ENCODE measurements at regions not wholly inside any gene's neighbourhood (a gene's known extent, or its start where the extent isn't known, plus 50 kb on each side); places are given as distances from the start of the nearest gene placed in this dataset.
"Not testable (repeated sequence)": the region's sequence is repeated elsewhere in the genome, so short reads cannot be mapped to it uniquely, and the experiment has no call there.

- no peak overlapping the region for H3K4me3 ChIP-seq (ENCODE audit: low read length)
- no peaks in the 10 kb centered on the region for H3K27me3 ChIP-seq (replicated peaks; ENCODE audit: control insufficient read depth, insufficient read depth, low read length)
- peaks cover 44% of the 10 kb centered on the region for H3K9me3 ChIP-seq (ENCODE audit: control insufficient read depth, low read length)
- H3K36me3 ChIP-seq (ENCODE audit: control insufficient read depth, insufficient read depth, low read length, severe bottlenecking) = no peaks in the 10 kb centered on the region
- no peak overlapping the region for H3K9ac ChIP-seq (ENCODE audit: low read length)
- H3K4me1 ChIP-seq (ENCODE audit: control insufficient read depth, insufficient read depth, low read length) = no peaks in the 10 kb centered on the region
- DNase-seq (ENCODE audit: low read depth) = no peak
Measured at GRCh38 chr15:95690631-95691340, 639.7 kb upstream of the NR2F2 start.

GRCh38 chr15:95693917-95694316 is 636.6 kb upstream of the NR2F2 start:
- H3K9me3 ChIP-seq (ENCODE audit: control insufficient read depth, low read length) = peaks cover 62% of the 10 kb centered on the region
- no peaks in the 10 kb centered on the region for H3K36me3 ChIP-seq (ENCODE audit: control insufficient read depth, insufficient read depth, low read length, severe bottlenecking)
- no peaks in the 10 kb centered on the region for H3K27me3 ChIP-seq (replicated peaks; ENCODE audit: control insufficient read depth, insufficient read depth, low read length)
- peak; percentile 17 for DNase-seq (ENCODE audit: low read depth)
- no peak overlapping the region for H3K9ac ChIP-seq (ENCODE audit: low read length)
- H3K4me1 ChIP-seq (ENCODE audit: control insufficient read depth, insufficient read depth, low read length) = no peaks in the 10 kb centered on the region
- H3K4me3 ChIP-seq (ENCODE audit: low read length) = peak overlapping the region; percentile 31

- no peak overlapping the region for H3K9ac ChIP-seq (ENCODE audit: low read length)
- no peaks in the 10 kb centered on the region for H3K36me3 ChIP-seq (ENCODE audit: control insufficient read depth, insufficient read depth, low read length, severe bottlenecking)
- H3K4me3 ChIP-seq (ENCODE audit: low read length) = no peak overlapping the region
- H3K4me1 ChIP-seq (ENCODE audit: control insufficient read depth, insufficient read depth, low read length) = no peaks in the 10 kb centered on the region
- DNase-seq (ENCODE audit: low read depth) = no peak
- peaks cover 80% of the 10 kb centered on the region for H3K9me3 ChIP-seq (ENCODE audit: control insufficient read depth, low read length)
- H3K27me3 ChIP-seq (replicated peaks; ENCODE audit: control insufficient read depth, insufficient read depth, low read length) = no peaks in the 10 kb centered on the region
Measured at GRCh38 chr15:95698230-95698629, 632.3 kb upstream of the NR2F2 start.

- peaks cover 76% of the 10 kb centered on the region for H3K9me3 ChIP-seq (ENCODE audit: control insufficient read depth, low read length)
- H3K27me3 ChIP-seq (replicated peaks; ENCODE audit: control insufficient read depth, insufficient read depth, low read length) = no peaks in the 10 kb centered on the region
- no peak overlapping the region for H3K9ac ChIP-seq (ENCODE audit: low read length)
- H3K4me3 ChIP-seq (ENCODE audit: low read length) = no peak overlapping the region
- no peaks in the 10 kb centered on the region for H3K4me1 ChIP-seq (ENCODE audit: control insufficient read depth, insufficient read depth, low read length)
- no peak for DNase-seq (ENCODE audit: low read depth)
- H3K36me3 ChIP-seq (ENCODE audit: control insufficient read depth, insufficient read depth, low read length, severe bottlenecking) = no peaks in the 10 kb centered on the region
Measured at GRCh38 chr15:95698951-95699350, 631.5 kb upstream of the NR2F2 start.

DNA sequence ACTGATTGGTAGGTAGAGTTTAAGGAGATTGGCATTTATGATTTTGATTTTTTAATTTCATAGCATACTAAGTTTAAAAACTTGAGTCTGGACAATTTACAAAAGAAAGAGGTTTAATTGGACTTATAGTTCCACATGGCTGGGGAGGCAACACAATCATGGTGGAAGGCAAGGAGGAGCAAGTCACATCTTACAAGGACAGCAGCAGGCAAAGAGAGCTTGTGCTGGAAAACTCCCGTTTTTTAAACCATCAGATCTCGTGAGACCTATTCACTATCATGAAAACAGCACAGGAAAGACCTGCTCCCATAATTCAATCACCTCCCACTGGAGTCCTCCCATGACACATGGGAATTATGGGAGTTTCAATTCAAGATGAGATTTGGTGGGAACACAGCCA is 630.9 kb upstream of the NR2F2 start:
- H3K9ac ChIP-seq (ENCODE audit: low read length) = no peak overlapping the region
- DNase-seq (ENCODE audit: low read depth) = no peak
- H3K36me3 ChIP-seq (ENCODE audit: control insufficient read depth, insufficient read depth, low read length, severe bottlenecking) = no peaks in the 10 kb centered on the region
- H3K4me3 ChIP-seq (ENCODE audit: low read length) = no peak overlapping the region
- H3K9me3 ChIP-seq (ENCODE audit: control insufficient read depth, low read length) = peaks cover 69% of the 10 kb centered on the region
- H3K27me3 ChIP-seq (replicated peaks; ENCODE audit: control insufficient read depth, insufficient read depth, low read length) = no peaks in the 10 kb centered on the region
- H3K4me1 ChIP-seq (ENCODE audit: control insufficient read depth, insufficient read depth, low read length) = no peaks in the 10 kb centered on the region

DNA sequence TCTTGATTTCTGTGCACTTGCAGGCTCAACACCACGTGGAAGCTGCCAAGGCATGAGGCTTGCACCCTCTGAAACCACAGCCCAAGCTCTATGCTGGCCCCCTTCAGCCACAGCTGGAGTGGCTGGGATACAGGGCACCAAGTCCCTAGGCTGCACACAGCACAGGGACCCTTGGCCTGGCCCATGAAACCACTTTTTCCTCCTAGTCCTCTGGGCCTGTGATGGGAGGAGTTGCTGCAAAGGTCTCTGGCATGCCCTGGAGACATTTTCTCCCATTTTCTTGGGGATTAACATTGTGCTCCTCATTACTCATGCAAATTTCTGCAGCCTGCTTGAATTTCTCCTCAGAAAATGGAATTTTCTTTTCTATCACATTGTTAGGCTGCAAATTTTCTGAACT is 629.8 kb upstream of the NR2F2 start:
- Histone ChIP-seq H3K9me3 (ENCODE audit: control insufficient read depth, low read length) (peaks cover 58% of the 10 kb centered on the region), H3K4me3 (ENCODE audit: low read length) (peak overlapping the region; percentile 24)
- not testable (repeated sequence) for H3K4me1 ChIP-seq (ENCODE audit: control insufficient read depth, insufficient read depth, low read length); DNase-seq (ENCODE audit: low read depth); H3K36me3 ChIP-seq (ENCODE audit: control insufficient read depth, insufficient read depth, low read length, severe bottlenecking); H3K27me3 ChIP-seq (replicated peaks; ENCODE audit: control insufficient read depth, insufficient read depth, low read length); H3K9ac ChIP-seq (ENCODE audit: low read length)

DNA sequence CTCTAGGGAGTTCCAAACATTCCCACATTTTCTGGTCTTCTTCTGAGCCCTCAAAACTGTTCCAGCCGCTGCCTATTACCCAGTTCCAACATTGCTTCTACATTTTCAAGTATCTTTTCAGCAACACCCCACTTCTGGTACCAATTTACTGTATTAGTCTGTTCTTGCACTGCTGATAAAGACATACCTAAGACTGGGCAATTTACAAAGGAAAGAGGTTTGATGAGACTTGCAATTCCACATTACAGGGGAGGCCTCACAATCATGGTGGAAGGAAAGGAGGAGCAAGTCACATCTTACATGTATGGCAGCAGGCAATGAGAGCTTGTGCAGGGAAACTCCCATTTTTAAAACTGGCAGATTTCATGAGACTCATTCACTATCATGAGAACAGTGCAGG is 629.1 kb upstream of the NR2F2 start:
- Histone ChIP-seq H3K4me3 (ENCODE audit: low read length) (peak overlapping the region; percentile 4), H3K9ac (ENCODE audit: low read length) (no peak overlapping the region), H3K9me3 (ENCODE audit: control insufficient read depth, low read length) (peaks cover 53% of the 10 kb centered on the region), H3K4me1 (ENCODE audit: control insufficient read depth, insufficient read depth, low read length) (no peaks in the 10 kb centered on the region), H3K27me3 (replicated peaks; ENCODE audit: control insufficient read depth, insufficient read depth, low read length) (no peaks in the 10 kb centered on the region), H3K36me3 (ENCODE audit: control insufficient read depth, insufficient read depth, low read length, severe bottlenecking) (no peaks in the 10 kb centered on the region)
- no peak for DNase-seq (ENCODE audit: low read depth)

- Histone ChIP-seq H3K9me3 (ENCODE audit: control insufficient read depth, low read length) (no peaks in the 10 kb centered on the region), H3K4me3 (ENCODE audit: low read length) (no peak overlapping the region), H3K9ac (ENCODE audit: low read length) (no peak overlapping the region), H3K27me3 (replicated peaks; ENCODE audit: control insufficient read depth, insufficient read depth, low read length) (no peaks in the 10 kb centered on the region), H3K36me3 (ENCODE audit: control insufficient read depth, insufficient read depth, low read length, severe bottlenecking) (no peaks in the 10 kb centered on the region), H3K4me1 (ENCODE audit: control insufficient read depth, insufficient read depth, low read length) (peaks cover 4% of the 10 kb centered on the region)
- DNase-seq (ENCODE audit: low read depth) = no peak
Measured at GRCh38 chr15:95709959-95710695, 620.4 kb upstream of the NR2F2 start.

DNA sequence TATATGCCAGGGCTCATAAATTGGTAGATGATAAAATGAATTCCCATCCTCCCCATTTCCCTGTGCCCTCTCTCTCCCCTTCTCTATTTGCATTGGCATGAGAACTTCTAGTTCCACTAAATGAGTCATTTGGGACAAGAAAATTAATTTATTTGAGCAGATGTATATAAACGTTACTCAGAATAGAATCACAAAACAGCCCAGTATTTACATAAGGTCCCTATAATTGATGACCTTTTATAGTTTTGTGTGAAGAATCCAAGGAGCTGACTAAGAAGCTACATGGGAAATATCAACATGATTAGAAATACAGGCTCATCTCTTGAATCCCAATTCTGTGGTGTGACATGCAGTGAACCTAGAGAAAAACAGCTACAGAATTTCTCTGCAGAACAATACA is 617.7 kb upstream of the NR2F2 start:
- DNase-seq (ENCODE audit: low read depth) = no peak
- Histone ChIP-seq H3K27me3 (replicated peaks; ENCODE audit: control insufficient read depth, insufficient read depth, low read length) (no peaks in the 10 kb centered on the region), H3K4me1 (ENCODE audit: control insufficient read depth, insufficient read depth, low read length) (peaks cover 4% of the 10 kb centered on the region), H3K9ac (ENCODE audit: low read length) (no peak overlapping the region), H3K9me3 (ENCODE audit: control insufficient read depth, low read length) (no peaks in the 10 kb centered on the region), H3K36me3 (ENCODE audit: control insufficient read depth, insufficient read depth, low read length, severe bottlenecking) (no peaks in the 10 kb centered on the region), H3K4me3 (ENCODE audit: low read length) (no peak overlapping the region)

DNA sequence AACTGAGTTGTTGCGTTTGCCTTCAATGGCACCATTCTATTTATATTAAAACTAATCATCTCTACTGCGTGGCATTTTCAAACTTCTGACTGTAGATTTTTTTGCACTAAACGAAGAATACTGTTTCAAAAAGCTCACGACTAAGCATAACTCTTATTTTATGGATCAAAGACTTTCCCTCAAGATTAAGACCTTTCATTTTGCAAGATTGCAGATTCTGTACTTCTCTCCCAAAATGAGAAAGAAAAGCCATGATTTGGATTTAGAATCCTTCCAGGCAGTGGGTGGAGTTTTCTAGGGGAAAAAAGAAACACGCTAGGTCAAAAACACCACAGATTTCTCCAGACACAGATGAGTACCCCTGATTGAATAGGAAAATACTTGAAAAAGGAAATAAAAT is 617.2 kb upstream of the NR2F2 start:
- no peak overlapping the region for H3K4me3 ChIP-seq (ENCODE audit: low read length)
- H3K4me1 ChIP-seq (ENCODE audit: control insufficient read depth, insufficient read depth, low read length) = peaks cover 4% of the 10 kb centered on the region
- no peaks in the 10 kb centered on the region for H3K9me3 ChIP-seq (ENCODE audit: control insufficient read depth, low read length)
- DNase-seq (ENCODE audit: low read depth) = no peak
- H3K9ac ChIP-seq (ENCODE audit: low read length) = no peak overlapping the region
- H3K36me3 ChIP-seq (ENCODE audit: control insufficient read depth, insufficient read depth, low read length, severe bottlenecking) = no peaks in the 10 kb centered on the region
- no peaks in the 10 kb centered on the region for H3K27me3 ChIP-seq (replicated peaks; ENCODE audit: control insufficient read depth, insufficient read depth, low read length)

DNA sequence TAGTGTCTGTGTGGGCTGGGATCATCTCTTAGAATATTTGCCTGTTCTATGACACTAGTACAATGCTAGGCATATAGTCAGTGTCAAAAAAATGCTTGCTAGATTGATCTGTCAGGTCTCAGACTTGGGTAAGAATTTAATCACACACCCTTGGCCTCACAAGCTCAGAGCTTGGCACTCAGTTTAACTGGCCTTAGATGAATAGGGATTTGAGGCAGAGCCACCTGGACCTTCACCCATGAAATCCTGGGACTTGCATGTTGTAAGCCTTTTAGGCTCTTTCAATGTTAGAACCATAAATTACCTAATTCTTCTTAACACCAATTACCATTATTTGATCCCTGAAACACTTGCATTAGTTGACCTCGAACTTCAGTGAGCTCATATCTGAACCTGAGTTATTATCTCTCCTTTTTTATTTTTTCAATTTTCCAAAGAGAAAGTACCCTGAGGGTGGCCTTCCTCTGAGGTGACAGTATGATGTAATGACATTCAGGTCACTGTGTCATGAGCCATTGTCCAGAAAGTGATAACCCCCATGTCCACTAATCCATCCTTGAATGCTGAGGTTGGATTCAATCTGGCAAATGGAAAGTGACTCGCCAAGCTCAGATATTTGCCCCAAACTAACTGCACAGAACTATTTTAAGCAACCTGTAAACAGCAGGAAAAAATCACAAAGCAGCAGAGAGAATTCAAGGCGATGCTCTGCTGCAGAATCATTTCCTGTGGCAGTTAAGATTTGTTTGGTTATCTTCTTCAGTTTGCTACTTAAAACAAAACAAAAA is 615.2 kb upstream of the NR2F2 start:
- Histone ChIP-seq H3K9ac (ENCODE audit: low read length) (no peak overlapping the region), H3K9me3 (ENCODE audit: control insufficient read depth, low read length) (no peaks in the 10 kb centered on the region), H3K4me3 (ENCODE audit: low read length) (no peak overlapping the region), H3K4me1 (ENCODE audit: control insufficient read depth, insufficient read depth, low read length) (peaks cover 4% of the 10 kb centered on the region), H3K36me3 (ENCODE audit: control insufficient read depth, insufficient read depth, low read length, severe bottlenecking) (no peaks in the 10 kb centered on the region), H3K27me3 (replicated peaks; ENCODE audit: control insufficient read depth, insufficient read depth, low read length) (no peaks in the 10 kb centered on the region)
- no peak for DNase-seq (ENCODE audit: low read depth)

Measured in adipocyte (in vitro differentiated cells).